ENCODE measurements at regions not wholly inside any gene's neighbourhood (a gene's known extent, or its start where the extent isn't known, plus 50 kb on each side); places are given as distances from the start of the nearest gene placed in this dataset.

GRCh38 chr1:239505094-239505493 lies 118.7 kb downstream of the CHRM3 start:
- no peak overlapping the region for H3K4me3 ChIP-seq (ENCODE audit: low read depth, low read length)
- TF ChIP-seq CTCF (IDR thresholded peaks at IDR 0.05; ENCODE audit: borderline replicate concordance, insufficient read depth, low read depth, low read length): no peak

- no peak for TF ChIP-seq CTCF (IDR thresholded peaks at IDR 0.05; ENCODE audit: borderline replicate concordance, insufficient read depth, low read depth, low read length)
- no peak overlapping the region for H3K4me3 ChIP-seq (ENCODE audit: low read depth, low read length)
These were observed 121.5 kb downstream of the CHRM3 start for GRCh38 chr1:239507826-239508225.

GRCh38 chr1:239511875-239512274 lies 125.5 kb downstream of the CHRM3 start:
- TF ChIP-seq CTCF (IDR thresholded peaks at IDR 0.05; ENCODE audit: borderline replicate concordance, insufficient read depth, low read depth, low read length): no peak
- H3K4me3 ChIP-seq (ENCODE audit: low read depth, low read length): no peak overlapping the region

GRCh38 chr1:239516579-239516978 lies 130.2 kb downstream of the CHRM3 start:
- TF ChIP-seq CTCF (IDR thresholded peaks at IDR 0.05; ENCODE audit: borderline replicate concordance, insufficient read depth, low read depth, low read length): no peak
- no peak overlapping the region for H3K4me3 ChIP-seq (ENCODE audit: low read depth, low read length)

GRCh38 chr1:239526391-239526790 lies 140.0 kb downstream of the CHRM3 start:
- TF ChIP-seq CTCF (IDR thresholded peaks at IDR 0.05; ENCODE audit: borderline replicate concordance, insufficient read depth, low read depth, low read length): no peak
- no peak overlapping the region for H3K4me3 ChIP-seq (ENCODE audit: low read depth, low read length)

- no peak for TF ChIP-seq CTCF (IDR thresholded peaks at IDR 0.05; ENCODE audit: borderline replicate concordance, insufficient read depth, low read depth, low read length)
- no peak overlapping the region for H3K4me3 ChIP-seq (ENCODE audit: low read depth, low read length)
These were observed 140.8 kb downstream of the CHRM3 start for GRCh38 chr1:239527051-239527693.

GRCh38 chr1:239536165-239536849 lies 149.9 kb downstream of the CHRM3 start:
- TF ChIP-seq CTCF (IDR thresholded peaks at IDR 0.05; ENCODE audit: borderline replicate concordance, insufficient read depth, low read depth, low read length): no peak
- no peak overlapping the region for H3K4me3 ChIP-seq (ENCODE audit: low read depth, low read length)

All from GM12875 (cell line).